HepG2 (cell line): ENCODE measurements at regions not wholly inside any gene's neighbourhood (a gene's known extent, or its start where the extent isn't known, plus 50 kb on each side); places are given as distances from the start of the nearest gene placed in this dataset.

Experiments used
- ATAC-seq: fragments of 200-7000 bp; cut with Tn5 transposase; 3 replicates; pipeline ENCODE4 v1.9.1; 2020; ENCODE audit warnings: mild to moderate bottlenecking, moderate library complexity
- BruUV-seq: library from RNA; stranded (reverse); fragments of 400-500 nt; replicated peaks from 2 replicates; lab custom pipeline; 2021; lab: Mats Ljungman, UMichigan
- CTCF ChIA-PET: fragments of 300-600 bp; formaldehyde crosslinking; extraction: SDS; loops from one replicate; lab custom pipeline; 2021; ENCODE audit warnings: low total read pairs, inconsistent platforms, low intra/inter-chr PET ratio; lab: Yijun Ruan, JAX
- POLR2A ChIA-PET: fragments of 350-600 bp; sonication (Branson Sonifier 250); formaldehyde crosslinking; loops from one replicate; lab custom pipeline; 2020; ENCODE audit warnings: antibody characterized with exemption, inconsistent platforms; lab: Yijun Ruan, JAX
- DNase-seq: peaks from one replicate; pipeline ENCODE4 v3.0.0-alpha.2; 2015; ENCODE audit warnings: low spot score
- FAIRE-seq: peaks from 3 replicates; lab custom pipeline; 2011; peaks lifted over from hg19 to GRCh38; lab: Jason Lieb, UNC
- H2AFZ ChIP-seq: one replicate; pipeline ENCODE4 v1.6.1; 2011; ENCODE audit warnings: low read length, inconsistent platforms
- H3K27ac ChIP-seq: fragments of 300-600 bp; 3 replicates; pipeline ENCODE4 v1.8.0; 2011; ENCODE audit warnings: mixed run types, mild to moderate bottlenecking, mixed read lengths, low read length, inconsistent platforms; ENCODE audit not compliant: insufficient read depth; ENCODE audit errors: extremely low read length
- H3K27me3 ChIP-seq, 2 experiments: fragments of 200-600 bp in 1 of 2; 2 replicates in 1 of 2; 3 replicates in 1 of 2; pipeline versions ENCODE4 v1.6.0 to v1.8.0; 2011; ENCODE audit warnings: low read length in 2 of 2, mild to moderate bottlenecking in 2 of 2, moderate library complexity in 2 of 2, inconsistent platforms in 1 of 2; ENCODE audit not compliant: insufficient read depth in 2 of 2, control insufficient read depth in 1 of 2
- H3K36me3 ChIP-seq, 2 experiments: fragments of 200-600 bp in 1 of 2; replicated peaks in 1 of 2; 2 replicates in 1 of 2; 3 replicates in 1 of 2; pipeline versions ENCODE4 v1.5.1 to v1.8.0; 2011; ENCODE audit warnings: low read length in 2 of 2, inconsistent platforms in 1 of 2; ENCODE audit not compliant: insufficient read depth in 2 of 2, control insufficient read depth in 1 of 2
- H3K4me1 ChIP-seq: 2 replicates; pipeline ENCODE4 v1.5.1; 2012; ENCODE audit warnings: low read length, inconsistent platforms; ENCODE audit not compliant: insufficient read depth
- H3K4me2 ChIP-seq: 2 replicates; pipeline ENCODE4 v1.6.0; 2011; ENCODE audit warnings: low read depth, low read length, inconsistent platforms
- H3K4me3 ChIP-seq, 3 experiments: fragments of 200-600 bp in 1 of 3; sonication (generic), shearing (Covaris generic) in 1 of 3; replicated peaks in 1 of 3; 2 replicates each; pipeline ENCODE4 v1.5.1; 2011 to 2016; ENCODE audit warnings: low read length in 3 of 3, inconsistent platforms in 2 of 3, low read depth in 2 of 3, mild to moderate bottlenecking in 2 of 3, control low read depth in 1 of 3, mixed read lengths in 1 of 3; ENCODE audit not compliant: insufficient read depth in 1 of 3
- H3K79me2 ChIP-seq: one replicate; pipeline ENCODE4 v1.6.1; 2011; ENCODE audit warnings: low read length, inconsistent platforms; ENCODE audit not compliant: insufficient read depth
- H3K9ac ChIP-seq: 2 replicates; pipeline ENCODE4 v1.6.0; 2011; ENCODE audit warnings: mild to moderate bottlenecking, low read depth, low read length, inconsistent platforms; ENCODE audit not compliant: insufficient read depth
- H3K9me3 ChIP-seq: 2 replicates; pipeline ENCODE4 v1.5.1; 2012; ENCODE audit warnings: mild to moderate bottlenecking, low read length
- H4K20me1 ChIP-seq: 2 replicates; pipeline ENCODE4 v1.6.0; 2011; ENCODE audit warnings: inconsistent platforms, mild to moderate bottlenecking, low read length, moderate library complexity; ENCODE audit not compliant: insufficient read depth
- CTCF ChIP-seq: sonication (generic); formaldehyde crosslinking; IDR thresholded peaks from 2 replicates; pipeline ENCODE4 v1.5.0; 2020; ENCODE audit warnings: mild to moderate bottlenecking, missing genetic modification reagents, moderate library complexity
- GABPA ChIP-seq, 2 experiments: IDR thresholded peaks; 2 replicates each; pipeline ENCODE4 v1.6.1; 2011 to 2016; ENCODE audit warnings: low read depth in 2 of 2, low read length in 1 of 2, missing biosample characterization in 1 of 2, missing genetic modification characterization in 1 of 2
- KLF16 ChIP-seq, 2 experiments: sonication (generic) in 1 of 2; formaldehyde crosslinking in 1 of 2; IDR thresholded peaks; 2 replicates each; pipeline versions ENCODE4 v1.6.1 to v1.8.0; 2016 to 2023; ENCODE audit warnings: missing genetic modification reagents in 2 of 2, missing compliant biosample characterization in 1 of 2
- STAG1 ChIP-seq: sonication (generic); formaldehyde crosslinking; IDR thresholded peaks from 2 replicates; pipeline ENCODE4 v1.4.0; 2020; ENCODE audit warnings: missing genetic modification reagents
- TBX3 ChIP-seq: fragments of 450-650 bp; IDR thresholded peaks from 2 replicates; pipeline ENCODE4 v1.6.1; 2017; ENCODE audit warnings: antibody characterized with exemption, mild to moderate bottlenecking, inconsistent platforms, borderline replicate concordance
- ZFP36 ChIP-seq: fragments of 150-350 bp; IDR thresholded peaks from 2 replicates; pipeline ENCODE4 v1.6.1; 2018; ENCODE audit warnings: borderline replicate concordance, low read length, low read depth; ENCODE audit not compliant: partially characterized antibody
- ZNF614 ChIP-seq: IDR thresholded peaks from 2 replicates; pipeline ENCODE4 v1.6.1; 2018; ENCODE audit warnings: missing biosample characterization, missing genetic modification reagents, inconsistent platforms, borderline replicate concordance
- ZNF703 ChIP-seq: sonication (generic); formaldehyde crosslinking; IDR thresholded peaks from 2 replicates; pipeline ENCODE4 v1.5.1; 2020; ENCODE audit warnings: missing genetic modification reagents, mild to moderate bottlenecking, moderate library complexity, borderline replicate concordance
- ZNF776 ChIP-seq: sonication (generic); formaldehyde crosslinking; IDR thresholded peaks from 2 replicates; pipeline ENCODE4 v1.4.0; 2020; ENCODE audit warnings: mild to moderate bottlenecking, missing genetic modification reagents
- WGBS: methylation state at CpG from one replicate; pipeline ENCODE4 v1.1.6; 2017; ENCODE audit warnings: low lambda C conversion rate; 5-methylcytosine and 5-hydroxymethylcytosine counted together
- in situ Hi-C: cut with HindIII; loops from 2 replicates; pipeline ENCODE4 v1.10.0; 2017; ENCODE audit warnings: low pct_unique_long_range_greater_than_20kb; ENCODE audit not compliant: extremely low pct_ligation_motif_present
- intact Hi-C: fragments of 100-400 bp; cut with micrococcal nuclease; formaldehyde crosslinking; loops from one replicate; pipeline ENCODE4 v1.10.0; 2022; ENCODE audit not compliant: unreplicated experiment
- TF ChIP-seq, protein P1 (sequence below): sonication (generic); formaldehyde crosslinking; IDR thresholded peaks from 2 replicates; pipeline ENCODE4 v1.4.0; 2020; ENCODE audit warnings: missing genetic modification reagents
- TF ChIP-seq, protein P2 (sequence below): sonication (generic); formaldehyde crosslinking; IDR thresholded peaks from 2 replicates; pipeline ENCODE4 v1.4.0; 2020; ENCODE audit warnings: missing genetic modification reagents

DNA sequence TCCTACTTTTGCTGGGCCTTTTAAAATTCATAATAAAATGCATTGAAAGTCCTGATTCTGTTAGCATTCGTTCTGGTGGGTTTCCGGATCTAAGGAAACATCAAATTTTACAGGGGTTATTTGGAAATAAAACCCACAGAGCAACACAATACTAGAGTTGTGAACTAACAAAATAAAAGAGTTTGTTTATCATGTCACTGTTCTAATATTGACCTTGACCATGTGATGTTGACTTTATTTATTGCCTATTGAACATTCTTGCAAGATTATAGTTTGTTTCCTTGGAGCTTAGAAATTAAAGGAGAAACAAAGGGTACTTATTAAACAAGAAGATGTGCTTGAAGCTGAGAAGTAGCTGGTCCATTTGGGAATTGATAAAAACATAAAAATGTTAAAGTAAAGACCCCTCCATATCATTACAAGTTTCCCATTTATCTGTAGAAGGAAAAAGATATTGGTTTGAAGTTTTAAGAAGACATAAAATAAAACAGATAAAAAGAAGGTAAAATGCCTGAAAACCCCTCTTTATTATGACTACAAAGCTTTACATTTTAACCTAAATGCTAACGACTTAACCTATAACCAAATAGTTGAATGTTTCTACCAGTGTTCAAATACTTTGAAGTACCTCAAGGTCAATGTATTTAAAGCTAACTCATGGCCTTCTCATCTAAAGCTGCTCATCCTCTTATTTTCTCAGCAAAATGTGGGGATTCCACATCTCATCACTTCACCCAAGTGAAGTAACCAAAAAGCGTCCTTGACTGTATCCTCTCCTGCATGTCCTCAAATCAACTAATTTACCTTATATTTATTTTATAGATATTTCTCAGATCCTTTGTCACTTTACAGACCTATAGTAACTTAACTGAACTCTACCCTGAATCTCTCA, 179.6 kb downstream of the GASK1B start (continued):
- TF ChIP-seq ZNF703 (no peak), TBX3 (peak; percentile 68; the same call in 1 of the 2 replicates)
- TF ChIP-seq, all 625 proteins: peak for 51

GRCh38 chr4:157992038-157992705, 180.7 kb downstream of the GASK1B start:
- in situ Hi-C loops = loop anchor here (5.0 to 25.0 kb wide), 3 partner anchors 180 to 620 kb away; partner anchors contain the start of gene GASK1B
- POLR2A ChIA-PET = no interaction called here
- FAIRE-seq (peak; percentile 26), ATAC-seq (no peak), DNase-seq (peak; percentile 60)
- peak overlapping the region; percentile 76 for H3K27ac ChIP-seq
- H3K9me3 ChIP-seq = no peaks in the 10 kb centered on the region
- 17% methylated on average over 6 of the region's 6 CpGs for WGBS
- peak overlapping the region; percentile 67 for H3K4me2 ChIP-seq
- H3K9ac ChIP-seq = peak overlapping the region; percentile 57; the same call in 1 of the 2 replicates
- H3K4me1 ChIP-seq = peaks cover 51% of the 10 kb centered on the region
- BruUV-seq = no TSS peak
- H3K79me2 ChIP-seq = no peaks in the 10 kb centered on the region
- intact Hi-C loops = loop anchor here (1.0 to 5.0 kb wide), 3 partner anchors 73 to 180 kb away; no protein-coding TSS in a partner anchor
- H3K4me3 ChIP-seq = peak overlapping the region; percentile 30 to 61 (median 50); a peak in 4 of 6 replicates
- CTCF ChIA-PET = interaction anchor here (0.9 to 2.8 kb wide), 4 partner anchors 179 to 264 kb away, joined by 3 to 50 read pairs (median 16); partner anchors contain the start of gene GASK1B
- H3K27me3 ChIP-seq = no peaks in the 10 kb centered on the region
- peak overlapping the region; percentile 50 for H2AFZ ChIP-seq
- no peaks in the 10 kb centered on the region for H3K36me3 ChIP-seq
- H4K20me1 ChIP-seq = no peaks in the 10 kb centered on the region
- TF ChIP-seq KLF16 (CRISPR knock-in tag; IDR thresholded peaks at IDR 0.05) (no peak), ZNF614 (no peak), STAG1 (peak; percentile 87), ZNF776 (CRISPR knock-in tag) (no peak), GABPA (IDR thresholded peaks at IDR 0.05; ENCODE audit: low read depth, low read length) (no peak), GABPA (CRISPR knock-in tag; IDR thresholded peaks at IDR 0.05; ENCODE audit: low read depth) (no peak), ZFP36 (no peak), CTCF (CRISPR knock-in tag) (peak; percentile 72)
- TF ChIP-seq, protein P1, sequence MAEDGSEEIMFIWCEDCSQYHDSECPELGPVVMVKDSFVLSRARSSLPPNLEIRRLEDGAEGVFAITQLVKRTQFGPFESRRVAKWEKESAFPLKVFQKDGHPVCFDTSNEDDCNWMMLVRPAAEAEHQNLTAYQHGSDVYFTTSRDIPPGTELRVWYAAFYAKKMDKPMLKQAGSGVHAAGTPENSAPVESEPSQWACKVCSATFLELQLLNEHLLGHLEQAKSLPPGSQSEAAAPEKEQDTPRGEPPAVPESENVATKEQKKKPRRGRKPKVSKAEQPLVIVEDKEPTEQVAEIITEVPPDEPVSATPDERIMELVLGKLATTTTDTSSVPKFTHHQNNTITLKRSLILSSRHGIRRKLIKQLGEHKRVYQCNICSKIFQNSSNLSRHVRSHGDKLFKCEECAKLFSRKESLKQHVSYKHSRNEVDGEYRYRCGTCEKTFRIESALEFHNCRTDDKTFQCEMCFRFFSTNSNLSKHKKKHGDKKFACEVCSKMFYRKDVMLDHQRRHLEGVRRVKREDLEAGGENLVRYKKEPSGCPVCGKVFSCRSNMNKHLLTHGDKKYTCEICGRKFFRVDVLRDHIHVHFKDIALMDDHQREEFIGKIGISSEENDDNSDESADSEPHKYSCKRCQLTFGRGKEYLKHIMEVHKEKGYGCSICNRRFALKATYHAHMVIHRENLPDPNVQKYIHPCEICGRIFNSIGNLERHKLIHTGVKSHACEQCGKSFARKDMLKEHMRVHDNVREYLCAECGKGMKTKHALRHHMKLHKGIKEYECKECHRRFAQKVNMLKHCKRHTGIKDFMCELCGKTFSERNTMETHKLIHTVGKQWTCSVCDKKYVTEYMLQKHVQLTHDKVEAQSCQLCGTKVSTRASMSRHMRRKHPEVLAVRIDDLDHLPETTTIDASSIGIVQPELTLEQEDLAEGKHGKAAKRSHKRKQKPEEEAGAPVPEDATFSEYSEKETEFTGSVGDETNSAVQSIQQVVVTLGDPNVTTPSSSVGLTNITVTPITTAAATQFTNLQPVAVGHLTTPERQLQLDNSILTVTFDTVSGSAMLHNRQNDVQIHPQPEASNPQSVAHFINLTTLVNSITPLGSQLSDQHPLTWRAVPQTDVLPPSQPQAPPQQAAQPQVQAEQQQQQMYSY (CRISPR knock-in tag) = no peak
- TF ChIP-seq, protein P2, sequence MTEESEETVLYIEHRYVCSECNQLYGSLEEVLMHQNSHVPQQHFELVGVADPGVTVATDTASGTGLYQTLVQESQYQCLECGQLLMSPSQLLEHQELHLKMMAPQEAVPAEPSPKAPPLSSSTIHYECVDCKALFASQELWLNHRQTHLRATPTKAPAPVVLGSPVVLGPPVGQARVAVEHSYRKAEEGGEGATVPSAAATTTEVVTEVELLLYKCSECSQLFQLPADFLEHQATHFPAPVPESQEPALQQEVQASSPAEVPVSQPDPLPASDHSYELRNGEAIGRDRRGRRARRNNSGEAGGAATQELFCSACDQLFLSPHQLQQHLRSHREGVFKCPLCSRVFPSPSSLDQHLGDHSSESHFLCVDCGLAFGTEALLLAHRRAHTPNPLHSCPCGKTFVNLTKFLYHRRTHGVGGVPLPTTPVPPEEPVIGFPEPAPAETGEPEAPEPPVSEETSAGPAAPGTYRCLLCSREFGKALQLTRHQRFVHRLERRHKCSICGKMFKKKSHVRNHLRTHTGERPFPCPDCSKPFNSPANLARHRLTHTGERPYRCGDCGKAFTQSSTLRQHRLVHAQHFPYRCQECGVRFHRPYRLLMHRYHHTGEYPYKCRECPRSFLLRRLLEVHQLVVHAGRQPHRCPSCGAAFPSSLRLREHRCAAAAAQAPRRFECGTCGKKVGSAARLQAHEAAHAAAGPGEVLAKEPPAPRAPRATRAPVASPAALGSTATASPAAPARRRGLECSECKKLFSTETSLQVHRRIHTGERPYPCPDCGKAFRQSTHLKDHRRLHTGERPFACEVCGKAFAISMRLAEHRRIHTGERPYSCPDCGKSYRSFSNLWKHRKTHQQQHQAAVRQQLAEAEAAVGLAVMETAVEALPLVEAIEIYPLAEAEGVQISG (CRISPR knock-in tag) = no peak
